GM13976 (cell line): ENCODE measurements at regions not wholly inside any gene's neighbourhood (a gene's known extent, or its start where the extent isn't known, plus 50 kb on each side); places are given as distances from the start of the nearest gene placed in this dataset.

ENCODE experiments used
- DNase-seq: peaks from one replicate; pipeline ENCODE4 v3.0.0; 2012; ENCODE audit warnings: low spot score
- CTCF ChIP-seq: IDR thresholded peaks from 2 replicates; pipeline ENCODE4 v1.5.1; 2012; ENCODE audit warnings: borderline replicate concordance, mild to moderate bottlenecking; ENCODE audit not compliant: insufficient read depth; ENCODE audit errors: extremely low read depth, missing control alignments, control extremely low read depth
- in situ Hi-C: fragments of 300-500 bp; cut with MboI; formaldehyde crosslinking; loops from one replicate; pipeline ENCODE4 v1.12.0; 2022; ENCODE audit warnings: low sequenced_read_pairs, mixed read lengths, inconsistent platforms; ENCODE audit not compliant: unreplicated experiment

- no peak for DNase-seq
- in situ Hi-C loops: no loop called here
- TF ChIP-seq CTCF: no peak
Observed at GRCh38 chr14:65939184-65939583, 526.7 kb downstream of the FUT8 start.

- peak; percentile 23 for TF ChIP-seq CTCF
- DNase-seq: peak; percentile 27
- in situ Hi-C loops: no loop called here
Observed at GRCh38 chr14:65940056-65940735, 527.7 kb downstream of the FUT8 start.

GRCh38 chr14:65941091-65941490, 528.6 kb downstream of the FUT8 start:
- in situ Hi-C loops: no loop called here
- DNase-seq: no peak
- TF ChIP-seq CTCF: no peak

- DNase-seq: no peak
- no peak for TF ChIP-seq CTCF
- in situ Hi-C loops: no loop called here
Observed at GRCh38 chr14:65943150-65943549, 530.6 kb downstream of the FUT8 start.

GRCh38 chr14:65943916-65944410, 531.4 kb downstream of the FUT8 start:
- no peak for DNase-seq
- in situ Hi-C loops: no loop called here
- TF ChIP-seq CTCF: no peak

- no peak for TF ChIP-seq CTCF
Observed at GRCh38 chr14:65945327-65945726, 532.8 kb downstream of the FUT8 start.

More at GRCh38 chr14:65945327-65945726, 532.8 kb downstream of the FUT8 start:
- no peak for DNase-seq
- in situ Hi-C loops: no loop called here
